Karpas-422 (cell line): ENCODE measurements at regions not wholly inside any gene's neighbourhood (a gene's known extent, or its start where the extent isn't known, plus 50 kb on each side); places are given as distances from the start of the nearest gene placed in this dataset.

Source experiments
- DNase-seq: peaks from one replicate; pipeline ENCODE4 v3.0.0-alpha.2; 2015
- H2AFZ ChIP-seq: fragments of 200-600 bp; sonication (generic); 2 replicates; pipeline ENCODE4 v1.6.1; 2014; ENCODE audit warnings: antibody characterized with exemption, low read length, mixed read lengths
- H3K27ac ChIP-seq: fragments of 200-600 bp; sonication (generic); 2 replicates; pipeline ENCODE4 v1.5.1; 2014; ENCODE audit warnings: mild to moderate bottlenecking, low read length, moderate library complexity
- H3K27me3 ChIP-seq: fragments of 200-600 bp; sonication (generic); 2 replicates; pipeline ENCODE4 v1.6.1; 2014; ENCODE audit warnings: low read length, mixed read lengths
- H3K36me3 ChIP-seq: fragments of 200-600 bp; sonication (generic); 2 replicates; pipeline ENCODE4 v1.6.1; 2014; ENCODE audit warnings: low read length, mixed read lengths; ENCODE audit not compliant: insufficient read depth
- H3K4me1 ChIP-seq: fragments of 200-600 bp; sonication (generic); 2 replicates; pipeline ENCODE4 v1.6.1; 2014; ENCODE audit warnings: mild to moderate bottlenecking, low read length, mixed read lengths
- H3K4me2 ChIP-seq: fragments of 200-600 bp; sonication (generic); 2 replicates; pipeline ENCODE4 v1.6.1; 2014; ENCODE audit warnings: low read length, low read depth, mild to moderate bottlenecking; ENCODE audit not compliant: poor library complexity, severe bottlenecking
- H3K4me3 ChIP-seq: fragments of 200-600 bp; sonication (generic); 2 replicates; pipeline ENCODE4 v1.5.1; 2014; ENCODE audit warnings: mild to moderate bottlenecking, antibody characterized with exemption, low read length, mixed read lengths
- H3K79me2 ChIP-seq: fragments of 200-600 bp; sonication (generic); 2 replicates; pipeline ENCODE4 v1.6.1; 2014; ENCODE audit warnings: mild to moderate bottlenecking, low read length, mixed read lengths
- H3K9ac ChIP-seq: fragments of 200-600 bp; sonication (generic); 2 replicates; pipeline ENCODE4 v1.6.0; 2014; ENCODE audit warnings: low read length
- H3K9me2 ChIP-seq: fragments of 200-600 bp; sonication (generic), shearing (Covaris generic); replicated peaks from 2 replicates; pipeline ENCODE4 v1.6.0; 2014; ENCODE audit warnings: mild to moderate bottlenecking, low read length, moderate library complexity; ENCODE audit not compliant: insufficient read depth
- H3K9me3 ChIP-seq: fragments of 300-700, 200-600 bp; sonication (generic); 2 replicates; pipeline ENCODE4 v1.6.1; 2014; ENCODE audit warnings: low read length, mixed read lengths
- H4K20me1 ChIP-seq: fragments of 200-600 bp; sonication (generic); 2 replicates; pipeline ENCODE4 v1.6.1; 2014; ENCODE audit warnings: mild to moderate bottlenecking, antibody characterized with exemption, low read length, low read depth; ENCODE audit not compliant: insufficient read depth

- Histone ChIP-seq H3K79me2 (peaks cover 97% of the 10 kb centered on the region), H3K4me1 (peaks cover 20% of the 10 kb centered on the region), H4K20me1 (no peaks in the 10 kb centered on the region)
These were observed 65.1 kb upstream of the TNRC6B start for GRCh38 chr22:40112595-40112994.

DNA sequence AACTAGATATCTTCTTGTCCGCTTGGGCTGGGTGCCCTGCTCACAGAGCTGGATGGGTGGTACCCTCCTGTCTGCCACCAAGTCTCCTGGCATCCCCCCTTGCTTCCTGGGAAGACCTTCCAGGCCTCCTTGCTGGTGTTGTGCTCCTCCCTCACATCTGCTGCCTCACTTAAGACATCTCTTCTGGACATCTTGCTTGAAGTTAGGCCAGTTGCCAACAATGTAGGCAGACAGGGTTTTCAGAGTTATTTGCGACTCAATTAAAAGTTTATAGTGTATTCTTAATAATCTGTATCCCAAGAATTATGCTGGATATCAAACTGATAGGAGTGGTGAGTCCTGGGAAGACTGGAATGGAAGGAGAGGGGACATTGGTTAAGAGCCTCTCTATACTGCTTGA, 64.0 kb upstream of the TNRC6B start:
- Histone ChIP-seq H3K27ac (no peak overlapping the region), H3K9ac (no peak overlapping the region), H3K27me3 (no peaks in the 10 kb centered on the region), H3K4me1 (peaks cover 9% of the 10 kb centered on the region), H3K9me3 (no peaks in the 10 kb centered on the region), H3K36me3 (no peaks in the 10 kb centered on the region), H3K4me2 (no peak overlapping the region), H3K79me2 (peaks cover 94% of the 10 kb centered on the region), H3K4me3 (no peak overlapping the region), H4K20me1 (no peaks in the 10 kb centered on the region), H3K9me2 (no peaks in the 10 kb centered on the region), H2AFZ (no peak overlapping the region)
- no peak for DNase-seq

More at GRCh38 chr22:40112595-40112994, 65.1 kb upstream of the TNRC6B start:
- Histone ChIP-seq H3K9ac (no peak overlapping the region), H3K36me3 (no peaks in the 10 kb centered on the region), H3K9me3 (no peaks in the 10 kb centered on the region), H3K4me2 (no peak overlapping the region), H3K4me3 (no peak overlapping the region), H3K27me3 (no peaks in the 10 kb centered on the region), H3K9me2 (no peaks in the 10 kb centered on the region), H3K27ac (no peak overlapping the region), H2AFZ (no peak overlapping the region)
- no peak for DNase-seq

DNA sequence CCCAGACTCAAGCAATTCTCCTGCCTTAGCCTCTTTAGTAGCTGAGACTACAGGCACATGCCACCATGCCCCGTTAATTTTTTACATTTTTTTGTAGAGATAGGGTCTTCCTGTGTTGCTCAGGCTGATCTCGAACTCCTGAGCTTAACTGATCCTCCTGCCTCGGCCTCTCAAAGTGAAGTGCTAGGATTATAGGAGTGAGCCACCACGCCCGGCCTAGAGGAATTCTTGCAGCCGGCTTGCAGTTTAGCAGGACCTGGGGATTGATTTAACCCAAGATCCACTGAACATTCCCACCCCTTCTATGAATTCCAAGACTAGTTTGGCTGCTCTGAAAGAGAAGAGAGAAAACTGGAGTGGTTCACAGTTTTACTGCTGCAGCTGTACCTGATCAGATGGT, 63.3 kb upstream of the TNRC6B start:
- Histone ChIP-seq H3K27ac (no peak overlapping the region), H3K27me3 (no peaks in the 10 kb centered on the region), H3K4me1 (peaks cover 9% of the 10 kb centered on the region), H3K36me3 (no peaks in the 10 kb centered on the region), H4K20me1 (no peaks in the 10 kb centered on the region), H3K79me2 (peaks cover 87% of the 10 kb centered on the region), H3K9me3 (no peaks in the 10 kb centered on the region), H3K9ac (no peak overlapping the region), H3K4me2 (no peak overlapping the region), H3K4me3 (no peak overlapping the region), H2AFZ (no peak overlapping the region), H3K9me2 (no peaks in the 10 kb centered on the region)
- DNase-seq, result no peak

DNA sequence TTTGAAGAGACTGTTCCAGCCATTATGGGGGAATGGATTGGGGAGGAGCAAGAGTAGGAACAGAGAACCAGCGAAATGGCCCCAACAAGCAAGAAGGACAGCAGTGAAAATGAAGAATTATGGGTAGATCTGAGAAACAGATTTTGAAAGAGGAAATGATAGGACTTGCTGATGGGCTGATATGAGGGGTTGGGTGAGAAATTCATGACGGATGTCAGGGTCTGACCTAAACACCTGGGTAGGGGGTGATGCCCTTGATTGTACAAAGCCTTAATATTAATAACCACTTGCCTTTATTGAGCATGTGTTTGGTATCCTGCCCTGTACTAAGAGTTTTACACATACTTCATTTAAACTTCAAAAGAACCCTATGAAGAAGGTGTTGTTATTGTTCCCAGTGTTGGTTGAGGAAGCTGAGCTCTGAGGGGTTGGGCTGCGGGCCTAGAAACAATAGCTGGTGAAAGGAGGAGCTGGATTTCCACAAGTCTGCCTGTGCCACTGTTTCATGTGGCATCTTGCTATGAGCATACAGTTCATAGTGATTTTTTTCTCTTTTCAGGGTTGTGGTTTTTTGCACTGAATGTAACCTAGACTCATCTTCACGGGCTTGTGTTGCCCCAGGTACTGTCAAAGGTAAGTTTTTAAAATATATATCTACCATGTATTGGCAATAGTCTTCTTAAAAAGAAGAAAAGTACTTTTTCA, 61.1 kb upstream of the TNRC6B start:
- no peaks in the 10 kb centered on the region for H3K36me3 ChIP-seq
- peaks cover 65% of the 10 kb centered on the region for H3K79me2 ChIP-seq
- H3K9ac ChIP-seq, result no peak overlapping the region
- H3K4me3 ChIP-seq, result no peak overlapping the region
- no peaks in the 10 kb centered on the region for H4K20me1 ChIP-seq
- no peaks in the 10 kb centered on the region for H3K27me3 ChIP-seq
- no peak overlapping the region for H2AFZ ChIP-seq
- H3K9me3 ChIP-seq, result no peaks in the 10 kb centered on the region
- H3K4me2 ChIP-seq, result no peak overlapping the region
- H3K4me1 ChIP-seq, result peaks cover 6% of the 10 kb centered on the region; the same call in 1 of the 2 replicates
- H3K9me2 ChIP-seq, result no peaks in the 10 kb centered on the region
- H3K27ac ChIP-seq, result no peak overlapping the region
- no peak for DNase-seq

GRCh38 chr22:40118979-40119378, 58.7 kb upstream of the TNRC6B start:
- H3K79me2 ChIP-seq, result peaks cover 42% of the 10 kb centered on the region
- no peaks in the 10 kb centered on the region for H3K36me3 ChIP-seq
- H3K9me3 ChIP-seq, result no peaks in the 10 kb centered on the region
- H3K27ac ChIP-seq, result no peak overlapping the region
- no peak overlapping the region for H3K4me2 ChIP-seq
- no peaks in the 10 kb centered on the region for H4K20me1 ChIP-seq
- peaks cover 6% of the 10 kb centered on the region; the same call in 1 of the 2 replicates for H3K4me1 ChIP-seq
- H3K27me3 ChIP-seq, result no peaks in the 10 kb centered on the region
- H3K9me2 ChIP-seq, result no peaks in the 10 kb centered on the region
- no peak overlapping the region for H3K4me3 ChIP-seq
- H2AFZ ChIP-seq, result no peak overlapping the region
- DNase-seq, result no peak
- no peak overlapping the region for H3K9ac ChIP-seq

DNA sequence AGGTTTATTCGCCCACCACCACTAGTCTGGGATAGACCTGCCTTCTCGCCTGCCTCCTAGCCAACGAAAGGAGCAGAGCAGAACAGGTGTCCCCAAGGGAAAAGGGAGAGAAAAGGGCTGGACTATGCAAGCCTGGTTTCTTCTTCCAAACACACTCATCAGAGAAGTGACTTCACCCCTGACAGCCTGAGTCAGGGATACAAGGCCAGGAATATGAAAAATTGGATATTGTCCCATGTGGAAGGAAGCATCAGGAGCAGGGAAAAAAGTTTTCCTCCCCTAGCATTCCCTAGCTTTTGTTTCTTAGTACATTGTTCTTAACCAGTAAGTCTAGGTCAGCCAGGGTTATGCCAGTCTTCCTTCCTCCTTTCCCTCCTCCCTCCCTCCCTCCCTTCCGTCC, 56.9 kb upstream of the TNRC6B start:
- no peaks in the 10 kb centered on the region for H3K27me3 ChIP-seq
- H3K27ac ChIP-seq, result no peak overlapping the region
- H3K79me2 ChIP-seq, result peaks cover 24% of the 10 kb centered on the region
- H3K36me3 ChIP-seq, result no peaks in the 10 kb centered on the region
- H3K9ac ChIP-seq, result no peak overlapping the region
- H3K9me3 ChIP-seq, result no peaks in the 10 kb centered on the region
- no peaks in the 10 kb centered on the region for H3K9me2 ChIP-seq
- no peaks in the 10 kb centered on the region for H4K20me1 ChIP-seq
- H3K4me2 ChIP-seq, result no peak overlapping the region
- no peak overlapping the region for H2AFZ ChIP-seq
- peaks cover 6% of the 10 kb centered on the region; the same call in 1 of the 2 replicates for H3K4me1 ChIP-seq
- H3K4me3 ChIP-seq, result no peak overlapping the region
- DNase-seq, result no peak

DNA sequence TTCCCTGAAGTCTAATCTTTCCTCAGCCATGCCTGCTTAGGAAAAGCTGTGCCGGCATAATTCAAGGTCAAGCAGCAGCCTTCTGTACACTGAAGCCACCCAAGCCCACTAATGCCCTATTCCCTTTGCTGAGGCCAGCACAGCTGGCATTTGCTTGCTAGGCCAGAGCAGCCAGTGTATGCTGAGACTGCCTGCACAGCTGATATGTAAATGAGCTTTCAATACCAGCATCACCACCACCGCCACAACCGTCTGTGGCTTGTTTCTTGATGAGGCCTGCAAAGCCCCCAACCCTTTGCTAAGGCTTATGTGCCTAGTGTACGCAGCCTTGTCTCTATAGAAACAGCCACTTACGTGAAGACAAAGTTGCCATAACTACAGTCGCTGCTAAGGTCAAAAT, 56.3 kb upstream of the TNRC6B start:
- H4K20me1 ChIP-seq, result no peaks in the 10 kb centered on the region
- H3K4me3 ChIP-seq, result no peak overlapping the region
- no peak overlapping the region for H3K27ac ChIP-seq
- no peak for DNase-seq
- no peak overlapping the region for H3K4me2 ChIP-seq
- H3K9ac ChIP-seq, result no peak overlapping the region
- peaks cover 6% of the 10 kb centered on the region; the same call in 1 of the 2 replicates for H3K4me1 ChIP-seq
- H3K27me3 ChIP-seq, result no peaks in the 10 kb centered on the region
- peaks cover 18% of the 10 kb centered on the region for H3K79me2 ChIP-seq
- no peaks in the 10 kb centered on the region for H3K9me3 ChIP-seq
- H2AFZ ChIP-seq, result no peak overlapping the region
- no peaks in the 10 kb centered on the region for H3K36me3 ChIP-seq
- H3K9me2 ChIP-seq, result no peaks in the 10 kb centered on the region

DNA sequence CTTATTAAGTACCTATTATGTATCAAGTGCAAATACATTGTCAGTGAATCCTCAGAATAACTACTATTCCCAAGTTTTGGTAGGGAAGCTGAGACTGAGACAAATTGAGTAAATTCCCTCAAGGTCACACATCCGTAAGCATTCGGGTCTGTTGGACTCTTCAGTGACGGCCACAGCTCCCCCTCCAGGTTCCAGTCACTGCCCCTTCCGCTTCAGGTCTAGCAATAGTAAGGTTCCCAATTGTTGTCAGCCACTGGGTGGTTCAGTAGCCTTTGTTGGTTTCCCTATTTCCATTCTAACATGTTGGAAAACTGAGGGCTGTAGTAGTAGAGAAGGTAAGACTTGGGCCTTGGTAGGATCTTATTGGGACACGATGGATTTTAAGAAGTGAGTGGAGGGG, 54.9 kb upstream of the TNRC6B start:
- H3K27ac ChIP-seq, result no peak overlapping the region
- no peak overlapping the region for H3K4me3 ChIP-seq
- H3K27me3 ChIP-seq, result no peaks in the 10 kb centered on the region
- H3K4me2 ChIP-seq, result no peak overlapping the region
- no peaks in the 10 kb centered on the region for H3K9me3 ChIP-seq
- H3K4me1 ChIP-seq, result peaks cover 6% of the 10 kb centered on the region; the same call in 1 of the 2 replicates
- no peaks in the 10 kb centered on the region for H3K9me2 ChIP-seq
- H3K79me2 ChIP-seq, result peaks cover 7% of the 10 kb centered on the region; the same call in 1 of the 2 replicates
- H4K20me1 ChIP-seq, result no peaks in the 10 kb centered on the region
- H3K9ac ChIP-seq, result no peak overlapping the region
- no peak for DNase-seq
- no peaks in the 10 kb centered on the region for H3K36me3 ChIP-seq
- H2AFZ ChIP-seq, result no peak overlapping the region
